ENCODE measurements at regions not wholly inside any gene's neighbourhood (a gene's known extent, or its start where the extent isn't known, plus 50 kb on each side); places are given as distances from the start of the nearest gene placed in this dataset.

DNA sequence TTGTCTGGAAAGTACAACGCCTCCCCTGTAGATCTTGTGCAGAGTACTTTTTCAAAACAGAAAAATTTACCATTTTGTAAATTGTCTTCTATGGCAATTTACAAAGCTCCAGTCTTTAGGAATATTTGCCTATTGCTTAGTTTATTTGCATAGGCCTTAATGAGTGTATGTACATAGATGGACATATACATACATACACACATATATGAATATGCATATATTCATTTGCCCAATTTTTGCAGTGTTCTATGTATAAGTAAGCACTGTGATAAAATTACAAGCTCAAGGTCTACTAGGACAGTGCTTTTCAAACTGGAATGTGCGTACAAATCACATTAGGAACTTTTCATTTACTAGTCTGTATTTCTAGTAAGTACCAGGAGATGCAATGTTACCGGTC is 301.3 kb upstream of the SMARCA2 start:
- TF ChIP-seq, protein P1, sequence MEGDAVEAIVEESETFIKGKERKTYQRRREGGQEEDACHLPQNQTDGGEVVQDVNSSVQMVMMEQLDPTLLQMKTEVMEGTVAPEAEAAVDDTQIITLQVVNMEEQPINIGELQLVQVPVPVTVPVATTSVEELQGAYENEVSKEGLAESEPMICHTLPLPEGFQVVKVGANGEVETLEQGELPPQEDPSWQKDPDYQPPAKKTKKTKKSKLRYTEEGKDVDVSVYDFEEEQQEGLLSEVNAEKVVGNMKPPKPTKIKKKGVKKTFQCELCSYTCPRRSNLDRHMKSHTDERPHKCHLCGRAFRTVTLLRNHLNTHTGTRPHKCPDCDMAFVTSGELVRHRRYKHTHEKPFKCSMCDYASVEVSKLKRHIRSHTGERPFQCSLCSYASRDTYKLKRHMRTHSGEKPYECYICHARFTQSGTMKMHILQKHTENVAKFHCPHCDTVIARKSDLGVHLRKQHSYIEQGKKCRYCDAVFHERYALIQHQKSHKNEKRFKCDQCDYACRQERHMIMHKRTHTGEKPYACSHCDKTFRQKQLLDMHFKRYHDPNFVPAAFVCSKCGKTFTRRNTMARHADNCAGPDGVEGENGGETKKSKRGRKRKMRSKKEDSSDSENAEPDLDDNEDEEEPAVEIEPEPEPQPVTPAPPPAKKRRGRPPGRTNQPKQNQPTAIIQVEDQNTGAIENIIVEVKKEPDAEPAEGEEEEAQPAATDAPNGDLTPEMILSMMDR (conservative IDR thresholded peaks at IDR 0.05; ENCODE audit: low read length), result no peak
- no peak for TF ChIP-seq EZH2phosphoT487 (IDR thresholded peaks at IDR 0.05; ENCODE audit: borderline replicate concordance, low read depth, low read length)

Data from OCI-LY7 (cell line).